ENCODE measurements at regions not wholly inside any gene's neighbourhood (a gene's known extent, or its start where the extent isn't known, plus 50 kb on each side); places are given as distances from the start of the nearest gene placed in this dataset.
"Not testable (repeated sequence)": the region's sequence is repeated elsewhere in the genome, so short reads cannot be mapped to it uniquely, and the experiment has no call there.

DNA sequence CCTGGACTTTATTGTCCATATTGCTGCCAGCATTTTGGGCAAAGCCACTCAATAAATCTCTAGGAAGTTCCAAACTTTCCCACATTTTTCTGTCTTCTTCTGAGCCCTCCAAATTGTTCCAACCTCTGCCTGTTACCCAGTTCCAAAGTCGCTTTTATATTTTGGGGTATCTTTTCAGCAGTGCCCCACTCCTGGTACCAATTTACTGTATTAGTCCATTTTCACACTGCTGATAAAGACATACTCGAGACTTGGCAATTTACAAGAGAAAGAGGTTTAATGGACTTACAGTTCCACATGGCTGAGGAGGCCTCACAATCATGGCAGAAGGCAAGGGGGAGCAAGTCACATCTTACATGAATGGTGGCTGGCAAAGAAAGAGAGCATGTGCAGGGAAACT, 53.4 kb downstream of the AHSP start:
- DNase-seq, result not testable (repeated sequence)

GRCh38 chr16:31601737-31602384, 74.2 kb downstream of the AHSP start:
- DNase-seq, result not testable (repeated sequence)

GRCh38 chr16:31618130-31618529, 90.4 kb downstream of the AHSP start:
- no peak for DNase-seq

- DNase-seq, result no peak
Measured at GRCh38 chr16:31636433-31636832, 108.7 kb downstream of the AHSP start.

- DNase-seq, result no peak
Measured at GRCh38 chr16:31641279-31641678, 113.6 kb downstream of the AHSP start.

GRCh38 chr16:31655674-31656073, 128.0 kb downstream of the AHSP start:
- DNase-seq, result not testable (repeated sequence)

GRCh38 chr16:31664683-31665482, 137.2 kb downstream of the AHSP start:
- DNase-seq, result no peak

DNA sequence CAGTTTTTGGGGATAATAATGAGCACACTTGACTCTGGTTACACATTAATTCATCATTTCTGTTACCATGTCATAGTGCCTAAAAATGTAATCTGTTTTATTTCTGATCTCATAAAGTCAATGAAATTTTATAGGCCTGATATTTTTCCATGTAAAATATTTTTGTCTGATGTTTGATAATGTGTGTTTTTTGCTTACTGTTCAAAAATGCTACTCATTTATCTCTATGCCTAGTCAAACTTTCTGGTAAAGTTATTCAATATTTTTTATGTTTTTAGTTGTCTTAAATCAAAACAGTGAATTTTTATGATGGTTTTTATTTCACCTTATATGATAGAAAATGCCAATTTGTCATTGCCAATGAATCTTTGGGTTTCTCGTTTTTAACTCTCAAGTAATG, 147.0 kb downstream of the AHSP start:
- DNase-seq, result no peak

- no peak for DNase-seq
Measured at GRCh38 chr16:31676731-31677130, 149.0 kb downstream of the AHSP start.

- no peak for DNase-seq
Measured at GRCh38 chr16:31678649-31679325, 151.1 kb downstream of the AHSP start.

DNA sequence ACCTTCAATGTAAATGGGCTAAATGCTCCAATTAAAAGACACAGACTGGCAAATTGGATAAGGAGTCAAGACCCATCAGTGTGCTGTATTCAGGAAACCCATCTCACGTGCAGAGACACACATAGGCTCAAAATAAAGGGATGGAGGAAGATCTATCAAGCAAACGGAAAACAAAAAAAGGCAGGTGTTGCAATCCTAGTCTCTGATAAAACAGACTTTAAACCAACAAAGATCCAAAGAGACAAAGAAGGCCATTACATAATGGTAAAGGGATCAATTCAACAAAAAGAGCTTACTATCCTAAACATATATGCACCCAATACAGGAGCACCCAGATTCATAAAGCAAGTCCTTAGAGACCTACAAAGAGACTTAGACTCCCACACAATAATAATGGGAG, 161.6 kb downstream of the AHSP start:
- not testable (repeated sequence) for DNase-seq

DNA sequence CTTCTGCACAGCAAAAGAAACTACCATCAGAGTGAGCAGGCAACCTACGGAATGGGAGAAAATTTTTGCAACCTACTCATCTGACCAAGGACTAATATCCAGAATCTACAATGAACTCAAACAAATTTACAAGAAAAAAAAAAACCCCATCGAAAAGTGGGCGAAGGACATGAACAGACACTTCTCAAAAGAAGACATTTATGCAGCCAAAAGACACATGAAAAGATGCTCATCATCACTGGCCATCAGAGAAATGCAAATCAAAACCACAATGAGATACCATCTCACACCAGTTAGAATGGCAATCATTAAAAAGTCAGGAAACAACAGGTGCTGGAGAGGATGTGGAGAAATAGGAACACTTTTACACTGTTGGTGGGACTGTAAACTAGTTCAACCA, 164.6 kb downstream of the AHSP start:
- DNase-seq, result not testable (repeated sequence)

DNA sequence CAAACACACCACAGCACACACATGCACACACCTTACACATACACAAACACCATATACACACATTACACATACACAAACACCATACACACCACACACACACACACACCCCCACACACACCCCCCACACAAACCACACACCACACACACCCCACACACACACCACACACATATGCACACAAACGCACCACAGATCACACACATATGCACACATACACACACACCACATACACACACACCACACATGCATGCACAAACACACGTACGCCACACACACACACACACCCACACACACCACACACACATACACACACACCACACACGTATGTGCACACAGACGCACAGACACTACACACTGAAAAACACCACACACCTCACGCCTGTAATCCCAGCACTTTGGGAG, 166.0 kb downstream of the AHSP start:
- no peak for DNase-seq

DNA sequence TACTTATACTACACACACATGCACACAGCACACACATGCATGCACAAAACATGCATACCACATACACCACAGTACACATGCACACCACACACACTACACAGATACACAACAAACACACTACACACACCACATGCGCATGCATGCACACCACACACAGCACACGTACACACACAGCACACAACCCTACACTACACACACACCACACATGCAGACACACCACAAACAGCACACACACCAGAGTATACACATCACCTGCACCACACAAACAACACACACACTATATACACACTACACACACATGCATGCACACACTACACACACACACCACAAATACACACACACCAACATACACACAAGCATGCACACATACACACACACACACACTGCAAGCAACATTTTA, 166.8 kb downstream of the AHSP start:
- DNase-seq, result no peak

- no peak for DNase-seq
Measured at GRCh38 chr16:31695667-31696066, 168.0 kb downstream of the AHSP start.

DNA sequence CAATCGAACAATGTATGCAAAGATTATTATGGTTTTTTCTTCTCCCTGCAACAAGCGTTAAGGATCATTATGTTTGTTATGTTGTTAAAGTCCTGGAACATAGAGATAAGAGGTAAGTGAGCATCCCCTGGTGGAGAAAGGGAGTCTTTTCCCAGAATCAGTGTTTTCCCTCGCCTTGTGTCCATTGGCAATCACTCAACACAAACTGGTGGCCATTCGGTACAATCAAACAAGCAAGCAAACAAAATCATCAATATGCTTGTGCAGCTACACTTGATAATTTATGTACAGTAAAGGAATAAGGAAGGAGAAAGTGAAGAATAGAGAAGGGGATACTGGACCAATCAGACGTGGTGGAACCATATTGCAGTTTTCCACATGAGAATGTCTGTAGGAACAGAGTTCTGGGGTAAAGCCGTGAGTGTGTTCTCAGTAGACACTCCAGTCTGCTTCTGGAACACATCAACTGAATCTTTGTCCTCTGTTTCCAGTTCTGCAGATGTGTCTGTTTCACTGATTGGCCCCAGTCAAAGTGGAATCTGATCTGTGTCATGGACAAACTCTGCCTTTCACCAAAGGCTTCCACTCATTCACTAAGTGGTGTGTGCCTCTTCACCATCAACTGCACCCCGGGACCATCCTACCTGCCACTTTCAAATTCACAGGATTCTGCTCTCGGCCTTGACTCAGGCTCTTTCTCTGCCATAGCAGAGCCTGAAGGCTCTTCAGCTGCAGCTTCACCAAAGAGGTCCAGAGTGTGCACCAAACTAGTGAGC, 169.5 kb downstream of the AHSP start:
- peak; percentile 2 for DNase-seq

DNA sequence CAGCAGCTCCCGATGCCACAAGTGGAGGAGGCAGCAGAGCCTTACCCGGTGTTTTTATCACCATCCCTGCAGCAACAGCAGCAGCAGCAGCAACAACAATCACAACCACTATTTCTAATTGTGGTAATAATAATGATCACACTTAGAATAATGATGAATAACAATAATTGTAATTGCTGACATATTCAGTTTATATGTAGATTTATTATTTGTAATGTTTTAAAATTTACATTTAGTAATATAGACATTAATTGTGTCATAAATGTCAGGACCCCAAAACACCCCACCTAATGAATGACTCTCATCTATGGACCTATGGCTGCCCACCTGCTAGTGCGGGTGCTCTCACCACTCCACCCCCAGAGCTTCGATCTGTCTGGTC, 170.0 kb downstream of the AHSP start:
- no peak for DNase-seq

DNA sequence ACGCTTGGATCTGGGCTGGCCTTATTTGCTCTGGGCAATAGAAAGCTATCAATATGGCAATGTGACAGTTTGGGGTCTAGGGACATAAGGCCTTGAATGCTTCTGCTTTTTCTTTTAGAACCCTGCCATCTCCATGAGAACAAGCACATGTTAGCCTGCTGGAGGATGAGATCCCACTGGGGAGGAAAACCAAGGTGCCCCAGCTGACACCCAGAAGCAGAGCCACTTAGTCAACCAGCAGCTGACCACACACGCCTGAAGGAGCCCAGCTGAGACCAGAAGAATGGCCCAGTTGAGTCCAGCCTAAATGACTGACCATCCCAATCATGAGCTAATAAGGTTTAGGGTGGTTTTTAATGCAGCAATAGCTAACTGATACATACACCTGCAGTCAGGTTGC, 171.2 kb downstream of the AHSP start:
- no peak for DNase-seq

- no peak for DNase-seq
Measured at GRCh38 chr16:31699601-31700000, 171.9 kb downstream of the AHSP start.

DNA sequence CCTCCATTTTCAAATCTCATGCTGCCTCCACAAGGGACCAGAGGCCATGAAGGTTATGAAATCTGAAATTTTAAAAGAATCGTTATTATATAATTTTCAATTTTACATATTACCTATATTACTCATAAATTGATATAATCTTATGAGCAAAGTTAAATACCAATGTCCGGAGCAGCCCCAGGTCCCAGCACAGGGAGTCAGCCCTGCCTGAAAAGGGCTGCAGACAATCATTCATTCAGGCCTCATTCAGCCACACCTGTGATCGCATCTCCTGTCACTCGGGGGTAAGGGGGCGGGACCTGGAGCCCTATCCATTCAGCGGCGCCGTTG, 172.5 kb downstream of the AHSP start:
- peak; percentile 49 for DNase-seq

GRCh38 chr16:31700530-31701388, 172.8 kb upstream of the ZNF267 start:
- DNase-seq, result no peak

DNA sequence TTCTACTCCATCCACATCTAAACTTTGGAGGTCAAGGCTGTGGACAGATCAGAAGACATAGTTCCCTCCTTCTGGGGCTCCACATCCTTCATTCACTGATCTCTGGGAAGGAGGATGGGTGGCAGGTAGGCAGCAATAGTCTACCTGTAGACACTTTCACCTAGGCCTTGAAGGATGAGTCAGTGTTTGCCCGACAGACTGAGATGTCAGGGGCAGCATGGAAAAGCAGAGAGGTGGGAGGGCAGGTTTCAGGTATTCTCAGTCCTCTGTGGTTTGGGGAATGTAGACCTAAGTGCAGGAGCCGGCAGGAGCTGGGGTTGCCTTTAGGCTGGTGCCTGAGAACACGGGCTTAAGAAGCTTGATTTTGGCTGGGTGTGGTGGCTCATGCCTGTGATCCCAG, 171.9 kb upstream of the ZNF267 start:
- no peak for DNase-seq

All from NCI-H1694 treated with DMSO at 0.1 percent for 48 hours (cell line).